ENCODE measurements at regions not wholly inside any gene's neighbourhood (a gene's known extent, or its start where the extent isn't known, plus 50 kb on each side); places are given as distances from the start of the nearest gene placed in this dataset.
A peak's percentile ranks its signal among the peaks of the same experiment; 100 is the strongest.

- Histone ChIP-seq H3K27me3 (replicated peaks; ENCODE audit: insufficient read depth) (no peaks in the 10 kb centered on the region), H3K4me1 (ENCODE audit: control insufficient read depth in 1 of 2, low read depth in 2 of 2) (peaks cover 17 to 23% of the 10 kb centered on the region in 2 donors), H3K9me3 (no peaks in the 10 kb centered on the region), H3K27ac (no peak overlapping the region), H3K36me3 (no peaks in the 10 kb centered on the region), H3K4me3 (no peak overlapping the region)
- no peak for TF ChIP-seq CTCF (IDR thresholded peaks at IDR 0.05)
- DNase-seq (ENCODE audit: low spot score) = no peak
- no peak for ATAC-seq (ENCODE audit: insufficient number of reproducible peaks, low FRiP score, low read depth)
These were observed 213.6 kb upstream of the FAM98A start for GRCh38 chr2:33812707-33813106.

- no peak for TF ChIP-seq CTCF (IDR thresholded peaks at IDR 0.05)
- Histone ChIP-seq H3K27me3 (replicated peaks; ENCODE audit: insufficient read depth) (no peaks in the 10 kb centered on the region), H3K4me1 (ENCODE audit: control insufficient read depth in 1 of 2, low read depth in 2 of 2) (peaks cover 17 to 23% of the 10 kb centered on the region in 2 donors), H3K36me3 (no peaks in the 10 kb centered on the region), H3K4me3 (peak overlapping the region; percentile 43), H3K9me3 (no peaks in the 10 kb centered on the region), H3K27ac (peak overlapping the region; percentile 53 to 87)
- ATAC-seq (ENCODE audit: insufficient number of reproducible peaks, low FRiP score, low read depth) = no peak
- DNase-seq (ENCODE audit: low spot score) = no peak
These were observed 211.1 kb upstream of the FAM98A start for GRCh38 chr2:33810046-33810835.

- TF ChIP-seq CTCF (IDR thresholded peaks at IDR 0.05) = no peak
- ATAC-seq (ENCODE audit: insufficient number of reproducible peaks, low FRiP score, low read depth) (no peak), DNase-seq (ENCODE audit: low spot score) (no peak)
- Histone ChIP-seq H3K4me3 (no peak overlapping the region), H3K27me3 (replicated peaks; ENCODE audit: insufficient read depth) (no peaks in the 10 kb centered on the region), H3K27ac (no peak overlapping the region), H3K9me3 (no peaks in the 10 kb centered on the region), H3K4me1 (ENCODE audit: control insufficient read depth in 1 of 2, low read depth in 2 of 2) (peaks cover 11 to 12% of the 10 kb centered on the region in 2 donors), H3K36me3 (no peaks in the 10 kb centered on the region)
These were observed 206.9 kb upstream of the FAM98A start for GRCh38 chr2:33806041-33806440.

- H3K27me3 ChIP-seq (replicated peaks; ENCODE audit: insufficient read depth) = no peaks in the 10 kb centered on the region
- no peak overlapping the region for H3K4me3 ChIP-seq
- no peak overlapping the region for H3K27ac ChIP-seq
- DNase-seq (ENCODE audit: low spot score) = no peak
- TF ChIP-seq CTCF (IDR thresholded peaks at IDR 0.05) = no peak
- ATAC-seq (ENCODE audit: insufficient number of reproducible peaks, low FRiP score, low read depth) = no peak
- H3K36me3 ChIP-seq = no peaks in the 10 kb centered on the region
- H3K4me1 ChIP-seq (ENCODE audit: control insufficient read depth in 1 of 2, low read depth in 2 of 2) = no peaks in the 10 kb centered on the region
- no peaks in the 10 kb centered on the region for H3K9me3 ChIP-seq
These were observed 205.1 kb upstream of the FAM98A start for GRCh38 chr2:33804155-33804554.

GRCh38 chr2:33796511-33796910, 197.4 kb upstream of the FAM98A start:
- ATAC-seq (ENCODE audit: insufficient number of reproducible peaks, low FRiP score, low read depth) (no peak), DNase-seq (ENCODE audit: low spot score) (no peak)
- Histone ChIP-seq H3K27ac (no peak overlapping the region), H3K36me3 (no peaks in the 10 kb centered on the region), H3K4me3 (no peak overlapping the region), H3K27me3 (replicated peaks; ENCODE audit: insufficient read depth) (no peaks in the 10 kb centered on the region), H3K4me1 (ENCODE audit: control insufficient read depth in 1 of 2, low read depth in 2 of 2) (peaks cover 0 to 5% of the 10 kb centered on the region in 2 donors), H3K9me3 (no peaks in the 10 kb centered on the region)
- TF ChIP-seq CTCF (IDR thresholded peaks at IDR 0.05) = no peak
